ENCODE measurements at regions not wholly inside any gene's neighbourhood (a gene's known extent, or its start where the extent isn't known, plus 50 kb on each side); places are given as distances from the start of the nearest gene placed in this dataset.
A peak's percentile ranks its signal among the peaks of the same experiment; 100 is the strongest.

DNA sequence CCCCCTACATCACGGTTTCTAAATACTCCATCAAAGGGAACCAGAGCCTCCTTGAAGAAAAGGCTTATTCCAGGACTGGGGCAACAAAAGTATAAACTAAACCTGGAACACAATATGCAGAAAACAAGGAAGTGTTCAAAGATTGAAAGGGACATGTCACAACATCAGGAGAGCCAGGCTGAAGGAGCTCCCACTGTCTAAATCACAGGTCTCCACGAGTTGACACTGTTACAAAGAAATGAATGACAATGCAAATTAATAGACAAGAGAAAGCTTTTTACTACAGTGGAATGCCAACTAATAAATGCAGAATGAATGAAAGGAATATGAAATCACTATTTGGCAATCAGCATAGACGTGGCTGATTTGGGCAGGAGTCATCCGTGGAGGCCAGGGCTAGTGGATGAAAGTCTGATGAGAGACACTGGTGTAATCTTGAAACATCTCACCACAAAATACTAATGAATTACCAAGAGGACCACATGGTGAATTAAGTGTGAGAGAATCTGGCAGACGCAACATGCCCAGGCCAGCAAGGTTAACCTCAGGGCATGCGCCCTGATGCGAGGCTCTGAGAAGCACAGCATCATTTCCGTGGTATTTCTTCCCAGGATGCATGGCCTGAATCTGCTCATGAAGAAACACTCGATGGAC is 123.8 kb upstream of the TJP1 start:
- no peak for DNase-seq

DNA sequence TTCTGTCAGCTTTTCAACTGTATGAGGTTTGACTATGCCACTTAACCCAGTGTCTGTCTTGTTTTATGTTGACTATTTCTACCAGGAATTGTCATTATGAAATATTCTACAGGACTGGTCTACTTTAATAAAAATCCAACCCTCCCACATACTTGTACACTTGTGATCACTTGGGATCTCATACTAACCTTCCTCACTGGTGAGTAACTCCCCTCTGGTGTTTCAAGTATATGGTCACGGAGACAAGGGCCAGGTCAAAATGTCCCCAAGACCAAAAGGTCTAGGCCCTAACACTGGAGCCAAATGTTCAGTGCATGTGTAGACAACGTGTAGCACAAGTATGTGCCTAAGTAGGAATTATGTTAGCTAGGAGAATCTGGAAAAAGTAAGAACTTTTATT is 122.7 kb upstream of the TJP1 start:
- no peak for DNase-seq

DNA sequence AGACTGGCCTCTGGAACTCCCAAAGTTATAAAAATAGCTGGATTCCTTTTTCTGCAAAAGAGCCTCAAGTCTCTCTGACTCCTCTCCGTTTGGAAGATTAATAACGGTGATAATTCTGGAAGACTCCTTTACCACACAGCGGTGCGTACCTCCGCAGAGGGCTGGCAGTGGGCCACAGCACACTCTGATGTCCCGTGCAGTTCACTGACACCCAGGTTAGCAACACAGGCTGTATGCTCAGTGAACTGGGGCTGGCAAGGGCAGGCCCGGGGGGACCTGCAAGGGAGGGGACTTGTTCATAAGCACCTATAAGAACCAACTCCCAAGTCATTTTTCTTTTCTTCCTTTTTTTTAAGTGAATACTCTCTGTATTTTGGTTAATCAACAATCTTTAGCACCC is 120.3 kb upstream of the TJP1 start:
- no peak for DNase-seq

DNA sequence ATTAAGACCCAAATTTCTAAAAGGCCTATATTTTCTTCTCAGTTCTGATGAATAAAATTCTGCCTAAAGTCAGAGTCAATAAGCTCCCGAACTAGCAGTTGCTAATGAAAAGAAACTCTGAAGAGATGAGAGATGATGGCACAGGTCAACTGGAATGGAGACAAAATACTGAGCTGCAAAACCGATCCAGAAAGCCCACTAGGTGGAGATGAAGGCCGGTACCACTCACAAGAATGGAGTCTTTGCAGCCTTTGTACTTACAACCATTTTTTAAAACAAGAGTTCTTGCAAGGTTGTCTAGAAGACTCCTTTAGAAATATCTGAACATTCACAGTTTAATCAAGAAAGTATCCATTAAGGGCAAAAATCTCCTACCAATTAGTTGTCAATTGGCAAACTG is 119.9 kb upstream of the TJP1 start:
- DNase-seq, result no peak

DNA sequence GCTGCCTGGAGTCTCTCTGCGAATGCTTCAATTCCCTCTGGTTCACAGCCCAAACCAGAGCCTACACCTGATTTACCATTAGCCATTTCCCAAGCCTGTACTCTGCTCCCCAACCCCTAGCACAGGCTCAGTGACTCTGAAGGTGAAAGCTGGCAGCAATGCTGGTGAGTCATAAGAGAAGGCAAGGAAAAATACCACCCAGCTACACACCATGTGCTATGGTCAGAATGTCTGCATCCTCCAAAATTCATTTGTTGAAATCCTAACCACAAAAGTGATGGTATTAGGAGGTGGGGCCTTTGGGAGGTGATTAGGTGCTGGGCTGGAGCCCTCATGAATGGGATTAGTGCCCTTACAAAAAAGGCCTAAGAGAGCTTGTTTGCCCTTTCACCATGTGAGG is 117.1 kb upstream of the TJP1 start:
- no peak for DNase-seq

DNA sequence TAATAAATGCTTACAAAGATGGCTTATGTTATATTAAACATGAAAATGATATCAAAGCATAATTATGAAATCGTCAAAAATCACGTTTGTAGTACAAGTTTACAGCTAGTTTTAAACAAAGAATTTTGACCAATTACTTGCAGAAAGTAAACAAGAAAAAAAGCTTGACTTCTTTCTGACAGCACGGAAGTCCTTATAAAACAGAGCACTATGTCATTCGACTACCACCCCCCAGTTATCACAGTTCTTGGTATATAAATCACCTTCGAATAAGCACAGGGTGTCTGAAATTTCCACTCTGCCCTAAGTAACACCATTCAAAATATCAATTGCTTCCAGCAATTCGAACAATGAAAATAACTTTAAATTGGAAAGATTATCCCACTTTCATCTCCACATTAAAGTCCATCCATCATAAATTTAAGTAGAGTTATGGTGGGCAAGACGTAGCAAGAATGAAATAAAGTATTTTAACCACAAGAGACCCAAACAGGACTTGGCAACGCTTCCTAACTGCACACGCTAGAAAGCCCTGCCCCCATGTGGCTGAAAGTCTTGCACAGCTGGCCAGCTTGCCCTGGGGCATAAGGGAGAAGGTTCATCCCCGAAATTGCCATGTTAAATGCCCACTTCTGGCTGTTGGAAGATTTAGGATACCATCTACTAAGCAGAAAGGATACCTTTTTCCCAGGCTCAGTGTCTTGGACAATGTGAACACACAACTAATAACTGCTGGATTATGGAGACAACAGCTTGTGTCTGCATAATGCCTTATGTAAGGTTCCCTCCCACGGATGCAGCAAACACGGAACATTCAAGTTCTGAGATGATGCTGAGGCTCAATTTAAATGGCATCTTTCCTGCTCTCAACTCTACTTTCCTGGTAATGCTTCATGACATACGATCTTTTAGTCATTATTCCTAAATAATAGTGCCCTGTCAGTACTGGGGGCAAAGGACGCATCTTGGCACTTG is 116.4 kb upstream of the TJP1 start:
- no peak for DNase-seq

DNA sequence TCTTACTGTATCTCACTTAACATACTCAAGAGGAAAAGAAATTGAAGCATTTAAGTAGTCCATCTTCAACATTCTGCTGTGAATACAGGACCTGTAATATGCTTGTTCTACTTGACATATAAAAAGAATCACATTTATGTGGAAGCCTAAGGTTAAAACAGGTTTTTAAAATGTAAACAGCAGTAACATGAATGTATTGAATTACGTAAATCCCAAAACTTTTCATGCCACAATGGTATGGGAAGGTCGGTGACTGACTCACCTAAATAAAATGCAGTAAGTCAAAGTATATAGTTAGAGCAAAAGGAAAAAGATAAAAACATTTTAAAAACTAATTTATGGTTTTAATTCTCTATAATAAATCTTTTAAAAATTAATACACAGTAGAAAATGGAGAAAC is 115.7 kb upstream of the TJP1 start:
- DNase-seq, result no peak

DNA sequence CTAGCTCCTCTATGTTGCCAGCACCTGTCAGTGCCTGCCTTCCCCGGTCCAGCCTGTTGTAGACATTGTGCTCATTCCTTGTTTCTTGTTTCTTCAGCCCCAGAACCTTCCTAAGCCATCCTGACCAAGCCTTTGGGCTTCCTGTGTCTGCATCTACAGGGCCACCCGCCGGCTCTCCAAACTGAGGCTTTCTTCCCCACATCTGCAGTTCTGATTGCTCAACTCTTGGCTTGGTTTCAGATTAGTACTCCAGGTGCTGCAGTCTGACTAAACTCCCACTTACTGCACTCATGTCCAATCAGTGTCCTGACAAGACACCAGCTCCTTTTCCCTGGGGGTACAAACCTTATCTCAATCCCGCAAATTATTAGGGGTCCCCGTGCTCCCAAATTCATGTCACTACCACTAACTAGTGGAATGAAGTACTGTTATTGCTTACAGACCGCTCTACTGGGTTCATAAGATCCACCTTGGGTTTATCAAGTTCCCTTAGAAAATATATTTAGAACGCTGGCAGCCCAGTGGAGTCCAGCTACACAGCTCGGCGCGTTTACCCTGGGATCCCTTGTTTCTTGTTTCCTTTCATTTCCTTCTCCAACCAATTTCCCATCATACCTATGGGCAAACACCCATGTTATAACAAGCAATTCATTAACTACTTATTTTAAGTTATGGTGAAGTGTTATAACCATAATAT is 114.2 kb upstream of the TJP1 start:
- DNase-seq, result no peak

DNA sequence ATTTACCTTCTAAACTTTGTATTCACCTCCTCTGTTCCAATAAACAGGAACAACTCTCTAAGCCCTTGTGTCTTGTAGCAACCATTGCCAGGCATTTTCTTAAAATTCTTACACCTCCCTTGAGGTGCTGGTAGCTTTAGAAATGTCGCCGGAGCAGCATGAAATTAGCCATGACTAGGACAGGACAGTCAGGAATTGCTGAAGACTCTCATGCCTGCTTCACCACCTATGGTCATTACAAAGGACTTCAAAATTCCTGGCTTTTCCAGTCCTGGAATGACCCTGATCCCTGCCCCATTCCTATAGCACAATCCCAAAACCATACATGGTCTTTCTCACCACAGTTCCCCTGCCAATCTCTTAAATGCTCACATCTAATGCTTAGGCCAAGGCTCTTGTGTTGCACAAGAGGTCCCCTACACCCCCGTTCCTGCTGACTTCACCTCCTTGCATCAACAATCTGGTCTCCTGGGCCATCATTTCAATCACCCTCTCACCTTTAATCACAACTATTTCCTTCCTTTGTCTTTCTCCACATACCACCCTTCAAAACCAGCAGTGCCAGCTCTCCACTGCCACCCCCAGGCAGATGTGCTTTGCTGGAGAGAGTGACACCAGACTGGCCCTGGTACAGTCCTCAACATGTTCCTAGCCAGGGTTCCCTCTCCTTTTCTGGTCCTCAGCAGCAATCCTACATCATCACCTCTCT is 113.2 kb upstream of the TJP1 start:
- no peak for DNase-seq

DNA sequence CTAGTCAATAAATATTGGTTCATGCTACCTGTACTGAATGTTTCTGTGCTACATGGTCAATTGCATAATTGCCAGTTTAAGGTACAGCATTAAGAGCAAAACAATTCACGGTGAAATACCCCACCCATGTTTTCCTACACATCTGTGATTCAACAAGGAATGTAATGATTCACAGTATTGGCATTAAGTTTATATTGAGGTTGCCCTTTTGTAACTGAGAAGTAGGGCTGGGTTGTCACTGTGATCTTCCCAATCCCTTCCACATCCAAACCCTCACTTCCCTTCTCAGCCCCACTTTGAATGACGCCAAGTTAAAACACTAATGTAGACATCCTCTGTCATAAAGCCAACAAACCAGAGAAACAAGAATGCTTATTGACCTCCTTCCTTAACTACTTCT is 112.0 kb upstream of the TJP1 start:
- no peak for DNase-seq

DNA sequence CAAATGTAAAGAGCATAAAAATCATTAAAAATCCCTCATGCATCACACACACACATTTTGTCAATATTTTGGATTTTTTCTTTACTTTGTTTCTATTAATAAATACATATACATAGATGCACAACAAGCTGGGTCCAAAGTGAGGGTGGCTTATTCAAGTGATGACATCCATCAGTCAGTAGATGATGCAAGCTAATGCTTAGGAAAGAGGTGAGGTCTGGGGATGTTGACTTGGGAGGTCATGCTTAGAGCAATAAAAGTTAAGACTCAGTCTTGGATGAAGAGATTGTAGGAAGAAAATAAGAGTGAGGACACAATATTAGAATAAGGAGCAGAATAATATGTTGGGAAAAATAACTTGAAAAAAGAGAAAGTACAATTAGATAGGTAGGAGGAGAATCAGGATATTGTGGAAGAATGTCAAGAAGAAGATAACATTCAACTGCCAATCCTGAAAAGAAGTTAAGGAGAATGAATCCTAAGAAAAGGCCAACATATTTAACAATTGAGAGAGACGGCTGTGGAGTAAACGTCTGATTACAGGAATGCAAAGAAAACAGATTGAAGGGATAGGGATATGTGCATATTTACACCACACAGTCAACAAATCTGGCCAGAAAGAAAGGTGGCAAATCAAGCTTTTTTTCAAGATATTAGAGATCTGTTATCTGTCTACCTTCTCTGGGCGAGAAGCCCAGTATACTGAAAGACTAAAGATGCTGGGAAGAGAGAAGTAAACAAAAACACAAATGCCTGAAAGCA is 111.0 kb upstream of the TJP1 start:
- DNase-seq, result no peak

DNA sequence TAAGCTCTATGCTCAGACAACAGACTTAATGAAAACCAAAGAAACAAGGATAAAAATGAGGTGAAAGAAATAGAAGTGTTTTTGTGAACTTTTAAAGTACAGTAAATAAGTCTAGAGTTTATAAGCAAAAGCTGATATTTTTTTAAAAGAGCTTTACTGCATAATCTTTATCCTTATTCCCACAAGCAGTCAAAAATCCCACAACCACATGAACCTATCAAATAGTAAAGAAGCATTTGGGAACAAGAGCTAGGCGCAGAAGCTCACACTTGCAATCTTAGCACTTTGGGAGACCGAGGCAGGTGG is 103.8 kb upstream of the TJP1 start:
- no peak for DNase-seq

DNA sequence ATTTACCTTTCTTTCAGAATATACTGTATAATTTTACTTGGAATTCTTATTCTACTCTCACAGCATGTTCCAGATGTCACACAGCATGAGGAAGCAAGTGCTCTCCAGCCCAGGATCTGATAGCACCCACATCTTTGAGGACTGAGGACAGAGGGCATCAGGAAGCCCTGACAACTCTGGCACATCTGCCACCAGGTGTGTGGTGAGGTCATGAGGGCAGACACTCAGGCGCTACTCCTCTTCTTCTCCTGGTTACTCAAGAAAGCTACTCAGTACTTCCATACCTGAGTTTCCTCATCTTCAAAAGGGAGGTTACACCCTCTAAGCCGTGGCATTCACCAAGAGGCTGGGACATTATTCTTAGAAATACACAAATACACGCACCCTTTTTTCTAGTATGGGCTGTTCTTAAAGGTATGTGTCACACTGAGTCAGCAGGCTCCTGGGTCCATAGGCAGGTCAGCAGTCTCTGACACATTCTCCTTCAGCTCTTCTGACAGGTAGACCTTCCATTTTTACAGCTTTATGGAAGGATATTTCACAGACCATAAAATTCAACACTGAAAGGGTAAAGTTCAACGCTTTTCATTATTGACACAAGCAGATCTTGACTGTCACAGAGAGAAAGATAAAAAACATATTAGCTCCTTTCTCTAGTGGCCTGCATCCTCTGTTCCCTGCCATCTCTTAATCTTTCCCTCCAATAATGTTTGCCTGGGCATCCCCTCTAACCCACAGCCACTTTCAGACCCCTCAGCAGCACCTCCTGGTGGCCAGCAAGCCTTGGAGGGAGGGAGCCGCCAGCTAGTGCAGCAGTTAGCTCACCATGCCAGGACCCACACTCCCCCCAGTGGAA is 103.2 kb upstream of the TJP1 start:
- DNase-seq, result peak; percentile 2 to 3

DNA sequence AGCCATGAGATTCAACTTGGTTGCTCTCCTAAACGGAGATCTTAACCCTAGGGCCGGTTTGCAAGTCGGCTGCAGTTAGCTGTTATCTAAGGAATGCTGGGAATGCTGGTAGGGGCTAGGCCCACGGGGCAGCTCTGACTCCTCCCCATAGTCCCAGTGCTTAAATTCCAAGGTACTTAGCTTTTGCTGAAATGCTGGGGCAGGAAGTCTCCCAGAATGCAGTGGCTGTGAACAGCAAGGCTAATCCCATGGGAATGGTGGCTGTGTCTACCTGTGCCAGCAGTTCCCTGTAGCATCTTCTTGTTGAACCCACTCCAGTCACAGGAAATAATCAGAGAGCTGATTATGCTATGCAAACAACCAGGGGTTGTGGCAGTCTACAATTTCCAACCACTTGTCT is 102.5 kb upstream of the TJP1 start:
- no peak for DNase-seq

DNA sequence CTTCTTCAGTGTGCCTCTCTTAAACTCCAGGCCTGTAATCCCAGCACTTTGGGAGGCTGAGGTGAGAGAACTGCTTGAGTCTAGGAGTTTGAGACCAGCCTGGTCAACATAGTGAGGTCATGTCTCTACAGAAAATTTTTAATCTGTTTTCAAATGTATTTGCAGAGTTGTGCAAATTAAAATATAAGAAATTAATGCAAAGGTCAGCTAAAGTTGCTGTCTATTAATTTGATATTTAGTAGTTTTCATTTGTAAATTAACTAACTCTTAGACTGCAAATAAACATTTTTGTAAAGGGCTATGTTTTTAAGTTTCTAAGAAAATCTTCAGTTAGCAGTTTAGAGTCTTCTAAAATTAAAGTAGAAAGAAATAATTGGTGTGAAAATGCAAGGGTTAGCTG is 99.9 kb upstream of the TJP1 start:
- no peak for DNase-seq

DNA sequence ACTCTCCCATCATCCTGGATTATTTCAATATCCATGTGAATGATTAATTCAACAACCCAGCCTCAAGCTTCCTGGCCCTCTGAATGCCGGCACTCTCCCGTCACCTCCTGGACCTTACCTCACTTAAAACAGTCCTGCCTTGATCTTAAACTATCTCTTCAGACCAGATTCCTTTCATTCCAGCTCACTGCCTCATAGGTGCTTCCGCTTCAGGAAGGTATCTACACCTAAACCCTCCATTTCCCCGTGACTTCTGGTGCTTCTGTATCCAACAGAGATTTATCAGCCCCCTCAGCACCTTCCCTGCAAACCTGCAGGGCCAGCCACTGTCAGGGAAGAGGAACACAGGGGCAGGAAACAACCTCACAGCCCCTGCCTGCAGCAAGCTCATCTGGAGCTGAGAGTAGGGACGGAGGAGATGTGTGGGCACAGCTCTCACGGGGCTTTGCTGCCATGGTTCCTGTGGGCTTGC is 98.9 kb upstream of the TJP1 start:
- DNase-seq, result no peak

DNA sequence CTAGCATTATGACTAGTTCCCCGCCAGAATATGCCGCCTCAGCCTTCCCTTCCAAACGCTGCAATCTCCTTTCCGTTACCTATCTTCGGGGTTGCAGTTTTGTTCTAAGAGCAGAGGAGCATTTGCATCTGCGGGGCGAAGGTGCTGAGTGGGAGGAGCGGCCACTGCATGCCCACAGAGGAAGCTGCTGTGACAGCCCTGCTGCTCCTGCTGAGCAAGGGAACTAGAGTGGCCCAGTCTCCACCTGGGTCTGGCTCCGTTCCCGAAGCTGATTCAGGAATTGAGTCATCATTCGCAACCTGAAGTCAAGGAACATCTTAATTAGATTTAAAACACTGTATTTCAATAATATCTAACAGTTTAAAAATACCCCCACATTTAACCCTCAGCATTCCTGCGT is 98.2 kb upstream of the TJP1 start:
- no peak for DNase-seq

DNA sequence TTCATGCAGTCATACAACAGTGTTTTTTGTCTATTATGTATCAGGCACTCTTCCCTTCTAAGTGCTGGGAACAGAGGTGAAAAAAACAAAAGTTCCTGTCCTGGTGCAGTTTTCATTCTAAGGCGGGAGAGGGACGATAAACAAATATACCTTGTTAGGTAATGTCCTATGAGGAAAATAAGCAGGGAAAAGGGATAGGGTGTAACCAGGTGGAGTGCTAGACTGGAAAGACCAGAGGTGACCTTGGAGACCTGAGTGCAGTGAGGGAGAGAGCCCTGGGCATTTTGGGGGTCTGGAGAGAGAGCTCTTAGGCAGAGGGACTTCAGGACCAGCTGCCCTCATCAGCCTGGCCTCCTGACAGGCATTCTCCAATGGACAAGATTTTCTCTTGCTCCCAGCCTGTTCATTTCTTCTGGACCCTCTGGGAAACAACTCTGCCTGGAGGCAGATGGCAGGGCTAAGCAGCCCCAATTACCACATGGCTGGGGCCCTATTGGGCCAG is 97.2 kb upstream of the TJP1 start:
- DNase-seq, result no peak

DNA sequence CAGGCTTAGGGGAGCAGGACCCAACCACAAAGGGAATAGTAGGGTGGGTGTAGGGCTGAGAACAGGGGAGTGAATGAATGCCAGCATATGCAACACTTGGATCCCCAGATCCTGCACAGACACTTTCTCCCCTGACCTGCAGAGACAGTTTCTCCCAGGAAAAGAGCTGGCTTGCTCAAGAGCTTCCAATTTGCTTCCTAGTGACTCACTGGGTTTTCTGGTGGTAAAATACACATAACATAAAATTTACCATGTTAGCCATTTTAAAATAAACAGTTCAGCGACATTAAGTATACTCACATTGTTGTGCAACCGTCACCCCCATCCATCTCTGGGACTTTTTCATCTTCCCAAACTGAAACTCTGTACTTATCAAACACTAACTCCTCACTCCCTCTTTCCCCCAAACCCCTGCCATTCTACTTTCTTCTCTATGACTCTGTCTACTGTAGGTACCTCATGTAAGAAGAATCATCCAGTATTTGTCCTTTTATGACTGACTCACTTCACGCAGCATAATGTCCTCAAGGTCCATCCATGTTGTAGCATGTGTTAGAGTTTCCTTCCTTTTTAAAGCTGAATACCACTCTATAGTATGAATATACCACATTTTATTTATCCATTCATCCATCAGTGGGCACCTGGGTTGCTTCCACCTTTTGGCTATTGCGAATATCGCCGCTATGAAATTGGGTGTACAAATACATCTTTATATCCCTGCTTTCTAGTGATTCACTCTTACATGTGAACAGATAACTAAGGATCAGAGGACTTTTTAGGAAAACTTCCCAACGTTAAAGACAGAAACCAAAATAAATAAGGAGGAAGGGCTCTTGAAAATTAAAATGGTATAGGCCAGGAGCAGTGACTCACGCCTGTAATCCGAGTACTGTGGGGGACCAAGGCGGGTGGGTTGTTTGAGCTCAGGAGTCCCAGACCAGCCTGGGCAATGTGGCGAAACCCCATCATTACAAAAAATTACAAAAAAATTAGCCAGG is 95.6 kb upstream of the TJP1 start:
- no peak for DNase-seq

DNA sequence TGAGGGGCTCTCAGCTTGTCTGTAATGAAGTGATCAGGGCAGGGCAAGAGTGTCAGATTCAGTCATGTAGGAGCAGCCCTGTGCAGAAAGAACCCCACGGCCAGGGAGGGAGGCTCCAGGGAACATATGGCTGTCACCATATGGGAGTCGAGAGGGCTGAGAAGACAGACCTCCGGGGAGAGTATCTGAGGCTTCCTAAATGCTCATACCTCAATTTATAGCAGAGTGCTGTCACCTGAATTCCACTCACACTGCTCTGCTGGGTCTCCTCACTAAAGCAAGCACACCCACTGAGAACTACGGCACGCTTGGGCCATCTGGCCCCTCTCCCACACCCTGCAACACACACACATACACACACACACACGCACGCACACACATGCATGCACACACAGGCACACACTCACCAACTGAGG is 92.3 kb upstream of the TJP1 start:
- no peak for DNase-seq
